PFSK-1 (cell line): ENCODE measurements at regions not wholly inside any gene's neighbourhood (a gene's known extent, or its start where the extent isn't known, plus 50 kb on each side); places are given as distances from the start of the nearest gene placed in this dataset.

Source experiments
- FOXP2 ChIP-seq: optimal IDR thresholded peaks from 2 replicates; pipeline ENCODE3; 2011; ENCODE audit warnings: borderline replicate concordance, control low read depth, inconsistent platforms; ENCODE audit not compliant: insufficient read depth; ENCODE audit errors: extremely low read length, extremely low read depth
- POLR2AphosphoS5 ChIP-seq: IDR thresholded peaks from 2 replicates; pipeline ENCODE4 v1.6.1; 2012; ENCODE audit warnings: low read depth, mild to moderate bottlenecking, control low read depth, low read length, moderate library complexity
- SIN3A ChIP-seq: IDR thresholded peaks from 2 replicates; pipeline ENCODE4 v1.6.1; 2012; ENCODE audit warnings: mild to moderate bottlenecking, low read length, moderate library complexity, borderline replicate concordance; ENCODE audit not compliant: insufficient read depth
- TAF1 ChIP-seq: IDR thresholded peaks from 2 replicates; pipeline ENCODE4 v1.6.1; 2012; ENCODE audit warnings: low read length, control low read depth, borderline replicate concordance; ENCODE audit not compliant: insufficient read depth
- TF ChIP-seq, protein P1 (sequence below), 2 experiments: IDR thresholded peaks; 2 replicates each; pipeline versions ENCODE4 v1.6.1 to v1.8.0; 2011 to 2012; ENCODE audit warnings: low read depth in 2 of 2, low read length in 2 of 2, control low read depth in 1 of 2, inconsistent platforms in 1 of 2, mild to moderate bottlenecking in 1 of 2, moderate library complexity in 1 of 2; ENCODE audit not compliant: insufficient read depth in 1 of 2

DNA sequence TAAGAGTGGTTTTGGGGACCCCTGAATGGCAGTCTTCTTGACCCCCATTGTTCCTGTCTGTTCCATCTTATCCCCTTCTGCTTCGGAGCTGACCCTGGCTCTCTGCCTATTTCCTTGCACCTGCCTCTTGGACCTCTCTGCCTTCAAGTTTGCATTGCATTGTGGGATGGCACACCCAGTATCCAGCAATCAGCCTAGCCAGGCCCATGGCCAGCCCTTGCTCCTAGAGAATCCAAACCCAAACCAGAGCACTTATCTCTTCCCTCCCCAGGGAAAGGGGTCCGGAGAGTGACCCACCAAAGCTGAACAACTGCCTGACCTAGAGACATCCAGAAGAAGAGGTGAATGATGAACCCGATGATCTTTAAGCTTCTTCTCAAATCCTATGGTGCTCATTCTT lies 607.3 kb upstream of the CADM1 start:
- TF ChIP-seq TAF1 (no peak), POLR2AphosphoS5 (no peak), FOXP2 (no peak), SIN3A (no peak)
- TF ChIP-seq, protein P1, sequence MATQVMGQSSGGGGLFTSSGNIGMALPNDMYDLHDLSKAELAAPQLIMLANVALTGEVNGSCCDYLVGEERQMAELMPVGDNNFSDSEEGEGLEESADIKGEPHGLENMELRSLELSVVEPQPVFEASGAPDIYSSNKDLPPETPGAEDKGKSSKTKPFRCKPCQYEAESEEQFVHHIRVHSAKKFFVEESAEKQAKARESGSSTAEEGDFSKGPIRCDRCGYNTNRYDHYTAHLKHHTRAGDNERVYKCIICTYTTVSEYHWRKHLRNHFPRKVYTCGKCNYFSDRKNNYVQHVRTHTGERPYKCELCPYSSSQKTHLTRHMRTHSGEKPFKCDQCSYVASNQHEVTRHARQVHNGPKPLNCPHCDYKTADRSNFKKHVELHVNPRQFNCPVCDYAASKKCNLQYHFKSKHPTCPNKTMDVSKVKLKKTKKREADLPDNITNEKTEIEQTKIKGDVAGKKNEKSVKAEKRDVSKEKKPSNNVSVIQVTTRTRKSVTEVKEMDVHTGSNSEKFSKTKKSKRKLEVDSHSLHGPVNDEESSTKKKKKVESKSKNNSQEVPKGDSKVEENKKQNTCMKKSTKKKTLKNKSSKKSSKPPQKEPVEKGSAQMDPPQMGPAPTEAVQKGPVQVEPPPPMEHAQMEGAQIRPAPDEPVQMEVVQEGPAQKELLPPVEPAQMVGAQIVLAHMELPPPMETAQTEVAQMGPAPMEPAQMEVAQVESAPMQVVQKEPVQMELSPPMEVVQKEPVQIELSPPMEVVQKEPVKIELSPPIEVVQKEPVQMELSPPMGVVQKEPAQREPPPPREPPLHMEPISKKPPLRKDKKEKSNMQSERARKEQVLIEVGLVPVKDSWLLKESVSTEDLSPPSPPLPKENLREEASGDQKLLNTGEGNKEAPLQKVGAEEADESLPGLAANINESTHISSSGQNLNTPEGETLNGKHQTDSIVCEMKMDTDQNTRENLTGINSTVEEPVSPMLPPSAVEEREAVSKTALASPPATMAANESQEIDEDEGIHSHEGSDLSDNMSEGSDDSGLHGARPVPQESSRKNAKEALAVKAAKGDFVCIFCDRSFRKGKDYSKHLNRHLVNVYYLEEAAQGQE (IDR thresholded peaks at IDR 0.05; ENCODE audit: insufficient read depth in 1 of 2, low read depth in 2 of 2, low read length in 2 of 2): no peak

DNA sequence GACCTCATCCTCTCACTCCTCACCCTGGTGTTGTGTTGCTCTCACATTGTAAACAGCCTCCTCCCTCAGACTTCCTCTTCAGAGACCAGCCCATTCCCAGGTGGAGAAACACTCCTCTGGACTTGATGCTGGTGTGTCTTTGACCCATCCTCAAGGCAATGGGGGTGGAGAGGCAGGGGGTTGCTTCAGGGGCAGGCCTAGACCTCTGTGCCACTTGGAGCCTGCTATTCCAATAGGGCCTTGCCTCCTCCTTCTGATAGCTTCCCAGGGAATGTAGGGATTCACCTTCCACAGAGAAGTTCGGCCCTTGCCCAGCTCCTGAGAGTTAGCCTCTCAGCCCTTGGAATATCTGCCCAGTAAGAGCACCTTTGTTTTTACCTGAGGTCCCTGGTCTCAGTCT lies 606.6 kb upstream of the CADM1 start:
- TF ChIP-seq TAF1: no peak

DNA sequence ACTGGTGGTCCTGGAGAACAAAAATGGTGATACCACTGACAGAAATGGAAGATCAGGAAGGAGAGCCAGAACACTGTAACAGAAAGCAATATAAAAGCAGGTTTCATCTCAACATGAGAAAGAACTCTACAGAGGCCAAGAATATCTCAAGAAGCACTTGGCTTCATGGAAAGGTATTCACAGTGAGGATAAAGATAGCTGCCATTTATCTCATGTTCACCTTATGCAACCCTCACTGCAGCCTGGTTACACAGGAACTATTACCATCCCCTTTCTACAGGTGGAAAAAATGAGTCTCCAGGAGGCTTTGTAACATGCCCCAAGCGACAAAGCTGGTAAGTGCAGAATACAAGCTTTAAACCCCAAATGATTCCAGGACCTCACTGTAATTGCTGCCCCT lies 606.1 kb upstream of the CADM1 start:
- TF ChIP-seq SIN3A (no peak), TAF1 (no peak), FOXP2 (no peak), POLR2AphosphoS5 (no peak)
- TF ChIP-seq, protein P1 (IDR thresholded peaks at IDR 0.05; ENCODE audit: insufficient read depth in 1 of 2, low read depth in 2 of 2, low read length in 2 of 2): no peak

DNA sequence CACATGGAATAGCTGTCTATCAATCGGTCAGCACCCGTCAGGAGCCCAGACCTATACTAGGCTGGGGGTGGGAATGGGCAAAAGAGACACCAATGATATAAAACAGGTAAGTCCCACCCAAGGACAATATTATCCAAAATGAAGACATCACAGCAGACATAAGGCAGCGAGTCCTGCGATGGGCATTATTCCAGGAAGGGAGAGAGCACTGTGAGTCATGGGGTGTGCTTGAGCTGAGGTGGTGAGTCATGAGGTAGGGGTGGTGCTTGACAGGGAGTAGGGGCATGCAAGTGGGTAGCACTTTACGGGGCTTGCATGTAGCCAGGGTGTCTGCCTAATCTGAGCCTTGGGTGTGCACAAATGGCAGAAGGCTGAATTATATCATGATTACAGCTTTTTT lies 605.0 kb upstream of the CADM1 start:
- TF ChIP-seq POLR2AphosphoS5: no peak
- TF ChIP-seq, protein P1 (IDR thresholded peaks at IDR 0.05; ENCODE audit: insufficient read depth in 1 of 2, low read depth in 2 of 2, low read length in 2 of 2): no peak
- TF ChIP-seq TAF1: no peak
- TF ChIP-seq FOXP2: no peak
- TF ChIP-seq SIN3A: no peak

DNA sequence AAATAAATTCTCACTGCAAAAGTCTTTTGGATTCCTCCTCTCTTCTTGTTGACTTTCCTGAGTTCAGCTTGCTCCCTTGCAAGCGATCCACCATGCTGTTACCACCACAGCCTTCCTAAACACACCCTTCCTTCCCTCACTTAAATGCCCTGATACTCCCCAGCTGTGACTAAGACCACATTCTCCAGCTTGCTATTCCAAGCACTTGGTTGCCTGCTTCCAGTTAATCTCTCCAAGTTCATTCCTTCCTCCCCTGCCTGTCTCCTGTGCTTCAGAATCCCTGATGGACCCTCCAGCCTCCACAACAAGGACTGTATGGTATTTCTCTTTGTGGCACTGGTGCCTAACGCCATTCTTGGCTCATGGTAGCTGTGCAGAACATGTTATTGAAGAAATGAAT lies 603.9 kb upstream of the CADM1 start:
- no peak for TF ChIP-seq FOXP2
- no peak for TF ChIP-seq SIN3A
- no peak for TF ChIP-seq TAF1
- TF ChIP-seq POLR2AphosphoS5: no peak
- TF ChIP-seq, protein P1 (IDR thresholded peaks at IDR 0.05; ENCODE audit: insufficient read depth in 1 of 2, low read depth in 2 of 2, low read length in 2 of 2): no peak
